ENCODE measurements at regions not wholly inside any gene's neighbourhood (a gene's known extent, or its start where the extent isn't known, plus 50 kb on each side); places are given as distances from the start of the nearest gene placed in this dataset.

- TF ChIP-seq EZH2 (IDR thresholded peaks at IDR 0.05) (no peak), POLR2AphosphoS5 (IDR thresholded peaks at IDR 0.05; ENCODE audit: borderline replicate concordance, low read depth, low read length) (no peak), FOXP2 (optimal IDR thresholded peaks at IDR 0.05; ENCODE audit: control extremely low read depth, extremely low read length, insufficient read depth) (no peak)
Measured at GRCh38 chr7:3232228-3232627, 68.8 kb upstream of the SDK1 start.
